ENCODE measurements at regions not wholly inside any gene's neighbourhood (a gene's known extent, or its start where the extent isn't known, plus 50 kb on each side); places are given as distances from the start of the nearest gene placed in this dataset.

DNA sequence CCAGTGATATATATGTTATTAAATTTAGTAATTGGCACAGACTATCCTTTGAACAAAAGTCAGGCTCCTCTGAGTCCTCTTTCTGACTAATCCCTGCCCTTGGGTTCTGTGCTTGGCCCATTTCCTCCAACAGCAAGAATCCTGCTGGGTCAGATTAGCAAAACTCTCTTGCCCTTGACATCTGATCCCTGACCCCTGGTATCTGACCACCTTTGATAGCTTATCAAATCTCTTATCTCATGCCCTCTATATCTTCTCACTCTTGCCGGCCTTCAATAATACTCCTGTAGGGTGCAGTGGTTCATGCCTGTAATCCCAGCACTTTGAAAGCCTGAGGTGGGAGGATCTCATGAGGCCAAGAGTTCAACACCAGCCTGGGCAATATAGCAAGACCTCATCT, 245.5 kb upstream of the FAM47A start:
- Mint-ChIP-seq H3K36me3 (ENCODE audit: low read depth) (no peaks in the 10 kb centered on the region), H3K9me3 (peaks cover 6% of the 10 kb centered on the region), H3K4me3 (no peak overlapping the region), H3K27me3 (ENCODE audit: low read depth, poor library complexity) (no peaks in the 10 kb centered on the region), H3K27ac (no peak overlapping the region), H3K4me1 (no peaks in the 10 kb centered on the region)
- TF ChIP-seq, protein P1, sequence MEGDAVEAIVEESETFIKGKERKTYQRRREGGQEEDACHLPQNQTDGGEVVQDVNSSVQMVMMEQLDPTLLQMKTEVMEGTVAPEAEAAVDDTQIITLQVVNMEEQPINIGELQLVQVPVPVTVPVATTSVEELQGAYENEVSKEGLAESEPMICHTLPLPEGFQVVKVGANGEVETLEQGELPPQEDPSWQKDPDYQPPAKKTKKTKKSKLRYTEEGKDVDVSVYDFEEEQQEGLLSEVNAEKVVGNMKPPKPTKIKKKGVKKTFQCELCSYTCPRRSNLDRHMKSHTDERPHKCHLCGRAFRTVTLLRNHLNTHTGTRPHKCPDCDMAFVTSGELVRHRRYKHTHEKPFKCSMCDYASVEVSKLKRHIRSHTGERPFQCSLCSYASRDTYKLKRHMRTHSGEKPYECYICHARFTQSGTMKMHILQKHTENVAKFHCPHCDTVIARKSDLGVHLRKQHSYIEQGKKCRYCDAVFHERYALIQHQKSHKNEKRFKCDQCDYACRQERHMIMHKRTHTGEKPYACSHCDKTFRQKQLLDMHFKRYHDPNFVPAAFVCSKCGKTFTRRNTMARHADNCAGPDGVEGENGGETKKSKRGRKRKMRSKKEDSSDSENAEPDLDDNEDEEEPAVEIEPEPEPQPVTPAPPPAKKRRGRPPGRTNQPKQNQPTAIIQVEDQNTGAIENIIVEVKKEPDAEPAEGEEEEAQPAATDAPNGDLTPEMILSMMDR (IDR thresholded peaks at IDR 0.05), result no peak
- no peak for DNase-seq

DNA sequence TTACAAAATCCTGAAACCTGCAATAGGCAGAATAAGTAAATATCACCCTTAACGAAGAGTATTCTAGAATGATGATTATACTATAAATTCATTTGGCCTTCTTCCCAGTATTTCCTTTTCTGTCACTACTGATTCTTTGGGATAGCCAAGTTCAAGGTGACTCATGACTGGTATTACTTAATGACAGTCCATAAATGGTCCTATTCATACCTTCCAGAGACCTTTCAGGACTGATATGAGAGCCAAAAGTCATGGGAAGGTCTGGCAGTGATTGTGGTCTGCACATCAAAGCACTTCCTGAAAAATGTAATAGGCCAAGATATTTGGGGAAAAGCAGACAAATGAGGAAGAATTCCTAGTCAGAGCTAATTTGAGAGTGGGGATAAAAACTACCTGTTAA, 239.6 kb upstream of the FAM47A start:
- H3K4me1 Mint-ChIP-seq, result no peaks in the 10 kb centered on the region
- peaks cover 6% of the 10 kb centered on the region for H3K9me3 Mint-ChIP-seq
- H3K36me3 Mint-ChIP-seq (ENCODE audit: low read depth), result no peaks in the 10 kb centered on the region
- TF ChIP-seq, protein P1 (IDR thresholded peaks at IDR 0.05), result no peak
- H3K27ac Mint-ChIP-seq, result no peak overlapping the region
- no peak for DNase-seq
- no peak overlapping the region for H3K4me3 Mint-ChIP-seq
- H3K27me3 Mint-ChIP-seq (ENCODE audit: low read depth, poor library complexity), result no peaks in the 10 kb centered on the region

DNA sequence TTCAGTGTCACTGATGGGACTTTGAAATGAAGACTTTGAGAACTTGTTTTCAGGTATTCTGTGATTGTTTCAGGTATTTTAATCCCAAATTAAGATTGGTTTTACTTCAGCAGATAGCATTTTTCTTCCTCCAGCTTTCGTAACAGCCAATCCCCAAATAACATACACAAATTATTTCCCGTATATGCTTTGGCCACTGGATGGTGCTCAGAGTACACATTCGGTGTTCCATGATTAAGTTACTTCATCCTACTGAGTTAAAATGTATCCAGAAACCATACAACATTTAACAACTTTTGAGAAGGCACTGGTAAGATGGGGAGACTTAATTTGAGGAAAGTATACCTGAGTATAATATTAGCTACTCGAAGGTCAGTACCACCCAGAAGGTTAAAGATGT, 233.4 kb upstream of the FAM47A start:
- Mint-ChIP-seq H3K4me1 (no peaks in the 10 kb centered on the region), H3K36me3 (ENCODE audit: low read depth) (no peaks in the 10 kb centered on the region), H3K4me3 (no peak overlapping the region), H3K27me3 (ENCODE audit: low read depth, poor library complexity) (no peaks in the 10 kb centered on the region), H3K9me3 (no peaks in the 10 kb centered on the region), H3K27ac (no peak overlapping the region)
- DNase-seq, result peak; percentile 8
- TF ChIP-seq, protein P1 (IDR thresholded peaks at IDR 0.05), result peak; percentile 48

DNA sequence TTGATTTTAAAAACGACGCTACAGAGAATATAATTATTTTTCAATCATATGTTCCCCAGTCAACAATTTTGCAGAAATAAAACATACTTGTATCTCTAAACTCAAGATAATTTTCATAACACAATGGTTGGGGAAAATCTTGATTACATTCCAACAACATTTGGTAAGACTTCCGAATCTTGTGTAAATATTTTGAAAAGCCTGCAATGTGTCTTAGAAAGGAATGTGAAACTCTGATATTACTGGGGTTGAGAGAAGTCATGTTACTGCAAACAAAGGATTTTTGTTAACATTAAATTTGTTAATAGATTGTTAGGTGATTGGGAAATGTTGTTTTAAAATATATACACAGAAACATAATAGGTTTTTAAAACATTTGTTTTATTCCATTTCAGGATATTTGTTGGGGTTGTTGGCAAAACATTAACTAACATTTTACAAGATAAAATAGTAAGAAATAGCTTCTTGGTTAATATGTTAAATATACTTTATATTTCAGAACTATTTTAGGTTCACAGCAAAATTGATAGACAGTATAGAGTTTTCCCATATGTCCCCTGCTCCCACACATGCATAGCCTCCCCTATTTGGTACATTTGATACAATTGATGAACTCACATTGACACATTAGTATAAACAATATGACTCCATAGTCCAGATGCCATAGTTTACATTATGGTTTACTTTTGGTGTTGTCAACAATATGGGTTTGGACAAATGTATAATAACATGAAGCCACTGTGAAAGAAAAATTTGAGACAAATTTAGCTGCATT, 218.6 kb upstream of the FAM47A start:
- peaks cover 2% of the 10 kb centered on the region for H3K27me3 Mint-ChIP-seq (ENCODE audit: low read depth, poor library complexity)
- DNase-seq, result no peak
- no peaks in the 10 kb centered on the region for H3K36me3 Mint-ChIP-seq (ENCODE audit: low read depth)
- H3K9me3 Mint-ChIP-seq, result peaks cover 13% of the 10 kb centered on the region
- H3K4me3 Mint-ChIP-seq, result no peak overlapping the region
- H3K27ac Mint-ChIP-seq, result no peak overlapping the region
- TF ChIP-seq, protein P1 (IDR thresholded peaks at IDR 0.05), result no peak
- no peaks in the 10 kb centered on the region for H3K4me1 Mint-ChIP-seq

DNA sequence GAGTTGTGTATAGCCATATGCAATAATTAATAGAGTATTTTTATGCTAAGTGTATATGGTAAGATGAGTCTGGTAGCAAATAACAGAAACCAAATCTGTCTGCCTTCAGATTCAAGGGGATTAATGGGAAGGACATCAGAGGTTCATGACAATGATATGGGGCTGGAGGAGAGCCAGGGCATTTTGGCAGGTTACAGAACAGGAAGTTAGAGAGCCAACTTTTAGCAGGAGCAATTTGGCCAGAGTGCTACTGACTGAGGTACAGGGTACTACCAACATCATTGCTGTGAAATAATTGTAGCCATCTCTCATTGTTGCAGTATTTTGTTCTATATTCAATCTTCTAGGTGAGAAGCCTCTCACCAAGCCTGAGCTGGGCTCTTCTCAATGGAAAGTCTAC, 210.9 kb upstream of the FAM47A start:
- TF ChIP-seq, protein P1 (IDR thresholded peaks at IDR 0.05), result no peak
- Mint-ChIP-seq H3K27ac (no peak overlapping the region), H3K27me3 (ENCODE audit: low read depth, poor library complexity) (no peaks in the 10 kb centered on the region), H3K4me1 (peaks cover 48% of the 10 kb centered on the region), H3K4me3 (no peak overlapping the region), H3K9me3 (peaks cover 29% of the 10 kb centered on the region), H3K36me3 (ENCODE audit: low read depth) (peaks cover 9% of the 10 kb centered on the region)
- DNase-seq, result no peak

DNA sequence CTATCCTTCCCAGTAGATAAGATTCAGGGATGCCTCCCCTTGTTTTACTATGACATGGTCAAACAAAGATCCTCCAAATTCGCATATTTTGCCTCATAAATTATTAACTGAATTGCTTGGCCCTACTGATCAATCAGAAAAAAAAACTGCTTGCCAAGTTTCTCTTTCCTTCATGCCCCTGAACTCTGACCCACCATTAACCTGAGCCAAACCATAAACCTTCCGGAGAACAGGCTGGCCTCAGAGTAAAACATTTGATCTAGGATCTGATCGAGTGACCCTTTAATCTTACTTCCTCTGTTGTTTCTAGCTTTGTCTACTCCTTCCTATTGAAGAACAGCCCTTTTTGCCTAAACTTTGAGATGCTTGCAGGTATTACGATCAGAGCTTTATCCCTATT, 209.7 kb upstream of the FAM47A start:
- peak; percentile 7 for DNase-seq
- TF ChIP-seq, protein P1 (IDR thresholded peaks at IDR 0.05), result no peak
- Mint-ChIP-seq H3K4me1 (peaks cover 48% of the 10 kb centered on the region), H3K27me3 (ENCODE audit: low read depth, poor library complexity) (no peaks in the 10 kb centered on the region), H3K9me3 (peaks cover 33% of the 10 kb centered on the region), H3K27ac (peak overlapping the region; percentile 94), H3K36me3 (ENCODE audit: low read depth) (peaks cover 11% of the 10 kb centered on the region), H3K4me3 (peak overlapping the region; percentile 34)
